ENCODE measurements at regions not wholly inside any gene's neighbourhood (a gene's known extent, or its start where the extent isn't known, plus 50 kb on each side); places are given as distances from the start of the nearest gene placed in this dataset.

- TF ChIP-seq BHLHE40 (IDR thresholded peaks at IDR 0.05; ENCODE audit: borderline replicate concordance in 1 of 2, low read depth in 2 of 2, low read length in 1 of 2) (no peak), NFXL1 (IDR thresholded peaks at IDR 0.05; ENCODE audit: borderline replicate concordance) (no peak), RUNX3 (IDR thresholded peaks at IDR 0.05; ENCODE audit: low read length) (no peak), PAX8 (IDR thresholded peaks at IDR 0.05) (no peak), EZH2 (IDR thresholded peaks at IDR 0.05; ENCODE audit: borderline replicate concordance, control insufficient read depth, low read depth, low read length) (no peak), CTCF (IDR thresholded peaks at IDR 0.05 in 2 of 3, conservative IDR thresholded peaks at IDR 0.05 in 1 of 3; ENCODE audit: control insufficient read depth in 2 of 3, extremely low read depth in 1 of 3, insufficient read depth in 1 of 3, low read depth in 3 of 3, low read length in 3 of 3) (no peak), POLR2A (IDR thresholded peaks at IDR 0.05; ENCODE audit: low read depth, low read length) (no peak), RB1 (IDR thresholded peaks at IDR 0.05; ENCODE audit: borderline replicate concordance) (no peak), EGR1 (IDR thresholded peaks at IDR 0.05; ENCODE audit: borderline replicate concordance in 1 of 2, low read depth in 2 of 2, low read length in 2 of 2) (no peak), CHD2 (IDR thresholded peaks at IDR 0.05; ENCODE audit: borderline replicate concordance, low read depth, low read length) (no peak), SUZ12 (IDR thresholded peaks at IDR 0.05; ENCODE audit: unreplicated experiment) (no peak)
These were observed 1267.8 kb downstream of the SUCLG1 start for GRCh38 chr2:83191316-83191715.
